ENCODE measurements at regions not wholly inside any gene's neighbourhood (a gene's known extent, or its start where the extent isn't known, plus 50 kb on each side); places are given as distances from the start of the nearest gene placed in this dataset.

- Mint-ChIP-seq H3K9me3 (peaks cover 4% of the 10 kb centered on the region), H3K27ac (no peak overlapping the region), H3K27me3 (no peaks in the 10 kb centered on the region), H3K4me3 (no peak overlapping the region), H3K4me1 (ENCODE audit: unreplicated experiment) (no peaks in the 10 kb centered on the region), H3K36me3 (no peaks in the 10 kb centered on the region)
- TF ChIP-seq, protein P1, sequence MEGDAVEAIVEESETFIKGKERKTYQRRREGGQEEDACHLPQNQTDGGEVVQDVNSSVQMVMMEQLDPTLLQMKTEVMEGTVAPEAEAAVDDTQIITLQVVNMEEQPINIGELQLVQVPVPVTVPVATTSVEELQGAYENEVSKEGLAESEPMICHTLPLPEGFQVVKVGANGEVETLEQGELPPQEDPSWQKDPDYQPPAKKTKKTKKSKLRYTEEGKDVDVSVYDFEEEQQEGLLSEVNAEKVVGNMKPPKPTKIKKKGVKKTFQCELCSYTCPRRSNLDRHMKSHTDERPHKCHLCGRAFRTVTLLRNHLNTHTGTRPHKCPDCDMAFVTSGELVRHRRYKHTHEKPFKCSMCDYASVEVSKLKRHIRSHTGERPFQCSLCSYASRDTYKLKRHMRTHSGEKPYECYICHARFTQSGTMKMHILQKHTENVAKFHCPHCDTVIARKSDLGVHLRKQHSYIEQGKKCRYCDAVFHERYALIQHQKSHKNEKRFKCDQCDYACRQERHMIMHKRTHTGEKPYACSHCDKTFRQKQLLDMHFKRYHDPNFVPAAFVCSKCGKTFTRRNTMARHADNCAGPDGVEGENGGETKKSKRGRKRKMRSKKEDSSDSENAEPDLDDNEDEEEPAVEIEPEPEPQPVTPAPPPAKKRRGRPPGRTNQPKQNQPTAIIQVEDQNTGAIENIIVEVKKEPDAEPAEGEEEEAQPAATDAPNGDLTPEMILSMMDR (conservative IDR thresholded peaks at IDR 0.05): no peak
- no peak for DNase-seq (ENCODE audit: extremely low spot score, unreplicated experiment)
Measured at GRCh38 chr7:153835103-153835502, 217.1 kb upstream of the DPP6 start.

DNA sequence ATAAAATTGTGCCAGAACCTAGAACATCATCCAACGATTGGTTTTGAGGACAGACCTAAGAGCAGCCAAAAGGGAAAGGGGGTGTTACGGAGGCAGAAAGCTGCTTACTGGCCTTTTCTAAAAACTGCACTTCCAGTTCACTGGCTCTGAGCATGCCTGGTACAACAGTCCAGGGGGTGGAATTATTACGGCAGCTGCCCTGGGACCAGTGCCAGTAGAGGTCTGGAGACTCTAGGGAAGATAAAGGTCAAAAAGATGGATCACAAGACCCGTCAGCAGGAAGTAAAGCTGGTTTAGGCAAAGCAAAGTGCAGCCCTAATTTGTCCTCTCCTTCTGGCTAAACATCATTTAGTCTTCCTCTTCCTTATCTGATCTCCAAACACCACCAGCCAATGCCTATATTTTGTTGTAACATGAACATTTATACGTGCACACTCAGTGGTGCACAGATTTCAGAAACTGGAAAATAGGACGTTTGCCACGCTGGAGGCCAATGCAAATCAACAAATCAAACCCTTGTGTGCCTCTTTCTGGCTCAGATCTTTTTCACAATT, 216.4 kb upstream of the DPP6 start:
- Mint-ChIP-seq H3K4me3 (no peak overlapping the region), H3K4me1 (ENCODE audit: unreplicated experiment) (no peaks in the 10 kb centered on the region), H3K36me3 (no peaks in the 10 kb centered on the region), H3K27me3 (no peaks in the 10 kb centered on the region), H3K9me3 (peaks cover 4% of the 10 kb centered on the region), H3K27ac (no peak overlapping the region)
- DNase-seq (ENCODE audit: extremely low spot score, unreplicated experiment): no peak
- TF ChIP-seq, protein P1 (conservative IDR thresholded peaks at IDR 0.05): no peak

DNA sequence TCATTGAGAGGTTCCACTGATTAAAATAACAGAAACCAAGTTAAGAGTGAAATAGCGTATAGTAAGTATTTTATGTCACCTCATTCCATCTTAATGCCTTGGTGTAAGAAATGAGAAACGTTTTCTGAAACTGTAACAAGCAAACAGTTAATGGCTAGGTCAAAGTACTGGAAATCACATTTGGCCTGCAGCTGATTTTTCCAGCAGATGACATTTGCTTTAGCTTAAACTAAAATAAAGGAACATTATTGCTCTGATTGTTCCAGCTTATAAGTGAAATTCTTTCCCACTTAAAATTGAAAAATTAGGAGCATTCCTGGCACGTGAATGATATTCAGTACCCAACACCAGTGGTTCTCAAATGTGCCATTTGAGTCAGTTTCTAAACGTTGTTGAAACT, 213.6 kb upstream of the DPP6 start:
- Mint-ChIP-seq H3K27ac (no peak overlapping the region), H3K27me3 (no peaks in the 10 kb centered on the region), H3K36me3 (no peaks in the 10 kb centered on the region), H3K4me3 (no peak overlapping the region), H3K9me3 (no peaks in the 10 kb centered on the region), H3K4me1 (ENCODE audit: unreplicated experiment) (no peaks in the 10 kb centered on the region)
- DNase-seq (ENCODE audit: extremely low spot score, unreplicated experiment): no peak
- TF ChIP-seq, protein P1 (conservative IDR thresholded peaks at IDR 0.05): no peak

DNA sequence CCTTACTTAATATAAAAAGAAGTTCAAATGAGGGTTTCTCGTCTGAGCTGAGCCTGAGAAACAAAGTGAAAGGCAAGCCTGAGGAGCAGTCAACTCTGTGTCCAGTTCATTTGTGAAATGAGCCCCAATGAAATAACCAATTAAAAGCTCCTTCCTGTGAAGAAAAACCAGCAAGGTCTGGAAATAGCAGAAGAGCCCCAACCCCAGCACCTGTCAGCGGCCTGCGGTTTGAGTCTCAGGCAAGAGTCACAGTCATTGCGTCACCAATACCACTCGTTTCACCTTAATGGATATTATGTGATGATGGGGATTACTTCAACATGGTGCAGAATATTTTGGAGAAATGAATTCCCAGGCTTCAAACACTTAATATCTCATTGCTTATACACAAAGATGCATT, 211.3 kb upstream of the DPP6 start:
- TF ChIP-seq, protein P1 (conservative IDR thresholded peaks at IDR 0.05): no peak
- Mint-ChIP-seq H3K4me3 (no peak overlapping the region), H3K27ac (no peak overlapping the region), H3K9me3 (no peaks in the 10 kb centered on the region), H3K36me3 (no peaks in the 10 kb centered on the region), H3K27me3 (no peaks in the 10 kb centered on the region), H3K4me1 (ENCODE audit: unreplicated experiment) (no peaks in the 10 kb centered on the region)
- DNase-seq (ENCODE audit: extremely low spot score, unreplicated experiment): no peak

GRCh38 chr7:153847828-153848227, 204.4 kb upstream of the DPP6 start:
- DNase-seq (ENCODE audit: extremely low spot score, unreplicated experiment): no peak
- Mint-ChIP-seq H3K4me1 (ENCODE audit: unreplicated experiment) (no peaks in the 10 kb centered on the region), H3K36me3 (no peaks in the 10 kb centered on the region), H3K4me3 (no peak overlapping the region), H3K27ac (no peak overlapping the region), H3K9me3 (peaks cover 7% of the 10 kb centered on the region), H3K27me3 (no peaks in the 10 kb centered on the region)
- TF ChIP-seq, protein P1 (conservative IDR thresholded peaks at IDR 0.05): no peak

GRCh38 chr7:153852261-153852660, 199.9 kb upstream of the DPP6 start:
- H3K27ac Mint-ChIP-seq: no peak overlapping the region
- no peak for DNase-seq (ENCODE audit: extremely low spot score, unreplicated experiment)

More at GRCh38 chr7:153852261-153852660, 199.9 kb upstream of the DPP6 start:
- Mint-ChIP-seq H3K36me3 (no peaks in the 10 kb centered on the region), H3K27me3 (no peaks in the 10 kb centered on the region), H3K4me3 (no peak overlapping the region), H3K4me1 (ENCODE audit: unreplicated experiment) (no peaks in the 10 kb centered on the region), H3K9me3 (peaks cover 6% of the 10 kb centered on the region)
- TF ChIP-seq, protein P1 (conservative IDR thresholded peaks at IDR 0.05): no peak
